GM23338 (cell line): ENCODE measurements at regions not wholly inside any gene's neighbourhood (a gene's known extent, or its start where the extent isn't known, plus 50 kb on each side); places are given as distances from the start of the nearest gene placed in this dataset.
A peak's percentile ranks its signal among the peaks of the same experiment; 100 is the strongest.

Source experiments
- ATAC-seq: fragments of 200-7000 bp; cut with Tn5 transposase; 3 replicates; pipeline ENCODE4 v1.9.1; 2020
- DNase-seq: peaks from one replicate; pipeline ENCODE4 v3.0.0-alpha.2; 2015; ENCODE audit warnings: low spot score
- H2AFZ ChIP-seq: fragments of 200-600 bp; sonication (generic); 2 replicates; pipeline ENCODE4 v1.8.0; 2016; ENCODE audit warnings: antibody characterized with exemption, mild to moderate bottlenecking, moderate library complexity
- H3F3A ChIP-seq: fragments of 200-600 bp; sonication (generic); replicated peaks from 2 replicates; pipeline ENCODE4 v1.8.0; 2017; ENCODE audit warnings: antibody characterized with exemption, mixed run types, low read depth
- H3K27ac ChIP-seq: fragments of 200-600 bp; sonication (generic); 2 replicates; pipeline ENCODE4 v1.6.1; 2016; ENCODE audit warnings: low read depth
- H3K27me3 ChIP-seq: fragments of 200-600 bp; sonication (generic); 2 replicates; pipeline ENCODE4 v1.8.0; 2016; ENCODE audit warnings: mild to moderate bottlenecking, mixed run types, moderate library complexity; ENCODE audit not compliant: insufficient read depth
- H3K36me3 ChIP-seq: fragments of 200-600 bp; sonication (generic); 2 replicates; pipeline ENCODE4 v1.8.0; 2016; ENCODE audit warnings: mild to moderate bottlenecking; ENCODE audit not compliant: insufficient read depth
- H3K4me1 ChIP-seq: fragments of 200-600 bp; sonication (generic); 2 replicates; pipeline ENCODE4 v1.8.0; 2016; ENCODE audit warnings: mild to moderate bottlenecking, moderate library complexity; ENCODE audit not compliant: insufficient read depth
- H3K4me2 ChIP-seq: fragments of 200-600 bp; sonication (generic); 2 replicates; pipeline ENCODE4 v1.7.1; 2017; ENCODE audit warnings: mixed run types
- H3K4me3 ChIP-seq: fragments of 200-600 bp; sonication (generic); 2 replicates; pipeline ENCODE4 v1.6.1; 2016; ENCODE audit warnings: mixed run types
- H3K79me2 ChIP-seq: fragments of 200-600 bp; sonication (generic); replicated peaks from 2 replicates; pipeline ENCODE4 v1.8.0; 2017; ENCODE audit warnings: mild to moderate bottlenecking; ENCODE audit not compliant: insufficient read depth
- H3K9me2 ChIP-seq: fragments of 200-600 bp; sonication (generic); 2 replicates; pipeline ENCODE4 v1.8.0; 2017; ENCODE audit not compliant: insufficient read depth
- H4K20me1 ChIP-seq: fragments of 200-600 bp; sonication (generic); replicated peaks from 2 replicates; pipeline ENCODE4 v1.8.0; 2017; ENCODE audit warnings: mild to moderate bottlenecking; ENCODE audit not compliant: insufficient read depth
- H3K27ac Mint-ChIP-seq: 2 replicates; pipeline ENCODE4 v1.8.0; 2020; ENCODE audit warnings: inconsistent platforms, mild to moderate bottlenecking, moderate library complexity, mixed read lengths
- H3K27me3 Mint-ChIP-seq: 3 replicates; pipeline ENCODE4 v1.8.0; 2022; ENCODE audit warnings: low read depth, mild to moderate bottlenecking, moderate library complexity, mixed read lengths, inconsistent platforms; ENCODE audit not compliant: insufficient read depth, poor library complexity
- H3K36me3 Mint-ChIP-seq: 3 replicates; pipeline ENCODE4 v1.8.0; 2021; ENCODE audit warnings: low read depth, mild to moderate bottlenecking, inconsistent platforms, moderate library complexity, mixed read lengths
- H3K4me1 Mint-ChIP-seq: 3 replicates; pipeline ENCODE4 v1.8.0; 2020; ENCODE audit warnings: mild to moderate bottlenecking, inconsistent platforms, mixed read lengths
- H3K4me3 Mint-ChIP-seq: 3 replicates; pipeline ENCODE4 v1.8.0; 2021; ENCODE audit warnings: moderate library complexity, mild to moderate bottlenecking, inconsistent platforms, mixed read lengths
- H3K9me3 Mint-ChIP-seq: 3 replicates; pipeline ENCODE4 v1.8.0; 2020; ENCODE audit warnings: moderate library complexity, mild to moderate bottlenecking, inconsistent platforms, mixed read lengths
- CREB1 ChIP-seq: fragments of 250-450 bp; sonication (Bioruptor Pico); IDR thresholded peaks from 2 replicates; pipeline ENCODE4 v1.5.0; 2020; ENCODE audit warnings: low read depth, mild to moderate bottlenecking, moderate library complexity
- ETS1 ChIP-seq: IDR thresholded peaks from 2 replicates; pipeline ENCODE4 v1.6.1; 2016; ENCODE audit warnings: antibody characterized with exemption
- EZH2 ChIP-seq: fragments of 200-600 bp; sonication (generic); IDR thresholded peaks from one replicate; pipeline ENCODE4 v1.8.0; 2017; ENCODE audit warnings: antibody characterized with exemption, mild to moderate bottlenecking, low read depth; ENCODE audit not compliant: unreplicated experiment
- EZH2phosphoT487 ChIP-seq: fragments of 200-600 bp; sonication (generic); IDR thresholded peaks from one replicate; pipeline ENCODE4 v1.8.1; 2018; ENCODE audit warnings: antibody characterized with exemption; ENCODE audit not compliant: unreplicated experiment
- JUNB ChIP-seq: IDR thresholded peaks from one replicate; pipeline ENCODE4 v1.6.1; 2016; ENCODE audit warnings: antibody characterized with exemption; ENCODE audit not compliant: unreplicated experiment
- NANOG ChIP-seq: IDR thresholded peaks from 2 replicates; pipeline ENCODE4 v1.6.1; 2016; ENCODE audit warnings: antibody characterized with exemption, borderline replicate concordance
- ZNF114 ChIP-seq: fragments of 250-450 bp; sonication (Bioruptor Pico); IDR thresholded peaks from 2 replicates; pipeline ENCODE4 v1.5.0; 2020; ENCODE audit warnings: mild to moderate bottlenecking, moderate library complexity
- TF ChIP-seq, protein P1 (sequence below), 2 experiments: fragments of 200-600 bp in 1 of 2; sonication (generic) in 1 of 2; conservative IDR thresholded peaks; 2 replicates each; pipeline versions ENCODE4 v1.5.1 to v1.6.1; 2016 to 2017; ENCODE audit warnings: antibody characterized with exemption in 2 of 2, low read depth in 2 of 2, mild to moderate bottlenecking in 2 of 2, moderate library complexity in 1 of 2
- TF ChIP-seq, protein P2 (sequence below): IDR thresholded peaks from one replicate; pipeline ENCODE4 v1.6.1; 2018; ENCODE audit warnings: antibody characterized with exemption; ENCODE audit not compliant: unreplicated experiment

- H3K9me3 Mint-ChIP-seq: no peaks in the 10 kb centered on the region
- Histone ChIP-seq H4K20me1 (no peaks in the 10 kb centered on the region), H3K4me1 (no peaks in the 10 kb centered on the region), H3K4me2 (no peak overlapping the region), H3K27me3 (no peaks in the 10 kb centered on the region), H3F3A (no peaks in the 10 kb centered on the region), H3K9me2 (peaks cover 4% of the 10 kb centered on the region; the same call in 1 of the 2 replicates), H3K27ac (no peak overlapping the region), H3K36me3 (no peaks in the 10 kb centered on the region), H3K79me2 (no peaks in the 10 kb centered on the region), H3K4me3 (no peak overlapping the region), H2AFZ (no peak overlapping the region)
- TF ChIP-seq, protein P1, sequence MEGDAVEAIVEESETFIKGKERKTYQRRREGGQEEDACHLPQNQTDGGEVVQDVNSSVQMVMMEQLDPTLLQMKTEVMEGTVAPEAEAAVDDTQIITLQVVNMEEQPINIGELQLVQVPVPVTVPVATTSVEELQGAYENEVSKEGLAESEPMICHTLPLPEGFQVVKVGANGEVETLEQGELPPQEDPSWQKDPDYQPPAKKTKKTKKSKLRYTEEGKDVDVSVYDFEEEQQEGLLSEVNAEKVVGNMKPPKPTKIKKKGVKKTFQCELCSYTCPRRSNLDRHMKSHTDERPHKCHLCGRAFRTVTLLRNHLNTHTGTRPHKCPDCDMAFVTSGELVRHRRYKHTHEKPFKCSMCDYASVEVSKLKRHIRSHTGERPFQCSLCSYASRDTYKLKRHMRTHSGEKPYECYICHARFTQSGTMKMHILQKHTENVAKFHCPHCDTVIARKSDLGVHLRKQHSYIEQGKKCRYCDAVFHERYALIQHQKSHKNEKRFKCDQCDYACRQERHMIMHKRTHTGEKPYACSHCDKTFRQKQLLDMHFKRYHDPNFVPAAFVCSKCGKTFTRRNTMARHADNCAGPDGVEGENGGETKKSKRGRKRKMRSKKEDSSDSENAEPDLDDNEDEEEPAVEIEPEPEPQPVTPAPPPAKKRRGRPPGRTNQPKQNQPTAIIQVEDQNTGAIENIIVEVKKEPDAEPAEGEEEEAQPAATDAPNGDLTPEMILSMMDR (conservative IDR thresholded peaks at IDR 0.05; ENCODE audit: low read depth in 2 of 2): peak; percentile 20 to 57; a peak in 3 of 4 replicates
- TF ChIP-seq, protein P2, sequence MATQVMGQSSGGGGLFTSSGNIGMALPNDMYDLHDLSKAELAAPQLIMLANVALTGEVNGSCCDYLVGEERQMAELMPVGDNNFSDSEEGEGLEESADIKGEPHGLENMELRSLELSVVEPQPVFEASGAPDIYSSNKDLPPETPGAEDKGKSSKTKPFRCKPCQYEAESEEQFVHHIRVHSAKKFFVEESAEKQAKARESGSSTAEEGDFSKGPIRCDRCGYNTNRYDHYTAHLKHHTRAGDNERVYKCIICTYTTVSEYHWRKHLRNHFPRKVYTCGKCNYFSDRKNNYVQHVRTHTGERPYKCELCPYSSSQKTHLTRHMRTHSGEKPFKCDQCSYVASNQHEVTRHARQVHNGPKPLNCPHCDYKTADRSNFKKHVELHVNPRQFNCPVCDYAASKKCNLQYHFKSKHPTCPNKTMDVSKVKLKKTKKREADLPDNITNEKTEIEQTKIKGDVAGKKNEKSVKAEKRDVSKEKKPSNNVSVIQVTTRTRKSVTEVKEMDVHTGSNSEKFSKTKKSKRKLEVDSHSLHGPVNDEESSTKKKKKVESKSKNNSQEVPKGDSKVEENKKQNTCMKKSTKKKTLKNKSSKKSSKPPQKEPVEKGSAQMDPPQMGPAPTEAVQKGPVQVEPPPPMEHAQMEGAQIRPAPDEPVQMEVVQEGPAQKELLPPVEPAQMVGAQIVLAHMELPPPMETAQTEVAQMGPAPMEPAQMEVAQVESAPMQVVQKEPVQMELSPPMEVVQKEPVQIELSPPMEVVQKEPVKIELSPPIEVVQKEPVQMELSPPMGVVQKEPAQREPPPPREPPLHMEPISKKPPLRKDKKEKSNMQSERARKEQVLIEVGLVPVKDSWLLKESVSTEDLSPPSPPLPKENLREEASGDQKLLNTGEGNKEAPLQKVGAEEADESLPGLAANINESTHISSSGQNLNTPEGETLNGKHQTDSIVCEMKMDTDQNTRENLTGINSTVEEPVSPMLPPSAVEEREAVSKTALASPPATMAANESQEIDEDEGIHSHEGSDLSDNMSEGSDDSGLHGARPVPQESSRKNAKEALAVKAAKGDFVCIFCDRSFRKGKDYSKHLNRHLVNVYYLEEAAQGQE: no peak
- TF ChIP-seq EZH2phosphoT487: no peak
- no peak overlapping the region for H3K27ac Mint-ChIP-seq
- H3K4me3 Mint-ChIP-seq: no peak overlapping the region
- H3K36me3 Mint-ChIP-seq: no peaks in the 10 kb centered on the region
- H3K27me3 Mint-ChIP-seq: peaks cover 3% of the 10 kb centered on the region
- H3K4me1 Mint-ChIP-seq: 0 out of 3 replicates have a peak, but pooled peaks cover 3% of the 10 kb centered on the region
- DNase-seq (peak; percentile 41), ATAC-seq (peak; percentile 92)
These were observed 789.7 kb upstream of the PRR20A start for GRCh38 chr13:56351041-56351440.

DNA sequence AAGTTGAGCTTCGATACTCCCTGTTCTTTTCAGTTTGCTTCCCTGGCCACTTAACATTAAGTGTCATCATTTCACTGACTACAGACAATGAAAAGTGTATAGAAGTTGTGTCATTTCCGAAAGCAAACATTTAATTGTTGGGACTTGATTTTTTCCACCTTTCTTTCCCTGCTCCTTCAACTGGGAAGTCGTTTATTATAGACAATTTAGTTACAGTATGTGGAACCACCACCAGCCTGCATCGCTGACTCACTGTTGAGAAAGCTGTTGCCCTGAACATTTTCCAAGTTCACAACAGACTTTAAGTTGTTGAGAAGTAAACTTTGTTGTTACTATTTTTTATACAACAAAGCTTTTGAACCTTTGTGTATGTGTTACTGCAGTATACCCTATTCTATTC, 788.4 kb upstream of the PRR20A start:
- no peaks in the 10 kb centered on the region for H3F3A ChIP-seq
- no peak overlapping the region for H3K4me2 ChIP-seq
- H3K36me3 ChIP-seq: no peaks in the 10 kb centered on the region
- no peak overlapping the region for H2AFZ ChIP-seq
- Mint-ChIP-seq H3K36me3 (no peaks in the 10 kb centered on the region), H3K4me1 (0 out of 3 replicates have a peak, but pooled peaks cover 3% of the 10 kb centered on the region), H3K27me3 (peaks cover 3% of the 10 kb centered on the region), H3K9me3 (no peaks in the 10 kb centered on the region), H3K4me3 (no peak overlapping the region), H3K27ac (0 out of 2 replicates have a peak overlapping the region, but pooled peaks have one; percentile 28)
- H3K27me3 ChIP-seq: no peaks in the 10 kb centered on the region
- H3K4me3 ChIP-seq: no peak overlapping the region
- ATAC-seq (no peak), DNase-seq (no peak)
- no peak overlapping the region for H3K27ac ChIP-seq
- H4K20me1 ChIP-seq: no peaks in the 10 kb centered on the region
- H3K9me2 ChIP-seq: peaks cover 4% of the 10 kb centered on the region; the same call in 1 of the 2 replicates
- no peaks in the 10 kb centered on the region for H3K79me2 ChIP-seq
- H3K4me1 ChIP-seq: no peaks in the 10 kb centered on the region
- no peak for TF ChIP-seq ZNF114 (CRISPR knock-in tag)
- TF ChIP-seq EZH2: no peak
- TF ChIP-seq, protein P1 (conservative IDR thresholded peaks at IDR 0.05; ENCODE audit: low read depth in 2 of 2): no peak
- no peak for TF ChIP-seq EZH2phosphoT487
- TF ChIP-seq JUNB: no peak
- TF ChIP-seq CREB1 (CRISPR knock-in tag): no peak
- TF ChIP-seq ETS1: no peak
- no peak for TF ChIP-seq NANOG
